ENCODE measurements at regions not wholly inside any gene's neighbourhood (a gene's known extent, or its start where the extent isn't known, plus 50 kb on each side); places are given as distances from the start of the nearest gene placed in this dataset.
A peak's percentile ranks its signal among the peaks of the same experiment; 100 is the strongest.
"Not testable (repeated sequence)": the region's sequence is repeated elsewhere in the genome, so short reads cannot be mapped to it uniquely, and the experiment has no call there.

DNA sequence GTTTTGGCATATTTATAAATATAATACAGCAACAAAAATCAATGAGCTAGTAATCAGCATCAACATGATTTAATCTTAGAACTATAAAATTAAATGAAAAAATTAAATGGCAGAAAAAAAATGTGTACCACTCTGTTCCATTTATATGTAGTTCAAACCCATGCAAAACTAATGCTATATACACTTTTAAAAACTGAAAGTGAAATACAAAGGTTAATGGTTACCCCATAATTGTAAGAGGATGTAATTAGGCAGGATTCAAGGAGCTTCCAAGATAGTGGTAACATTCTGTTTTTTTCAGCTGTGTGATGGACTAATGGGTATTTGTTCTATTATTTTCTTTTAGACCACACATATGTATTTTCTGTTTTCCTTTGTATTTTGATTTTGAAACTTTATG, 492.1 kb downstream of the UTRN start:
- H3K4me1 ChIP-seq (replicated peaks in 1 of 2): no peaks in the 10 kb centered on the region
- no peak for ATAC-seq (replicated peaks in 6 of 8)
- H3K27ac ChIP-seq: no peak overlapping the region
- in situ Hi-C loops (cut with MboI; ENCODE audit: low pct_unique_long_range_greater_than_20kb in 2 of 9, low sequenced_read_pairs in 9 of 9, unreplicated experiment in 9 of 9): no loop called here
- no peak overlapping the region for H3K4me3 ChIP-seq

DNA sequence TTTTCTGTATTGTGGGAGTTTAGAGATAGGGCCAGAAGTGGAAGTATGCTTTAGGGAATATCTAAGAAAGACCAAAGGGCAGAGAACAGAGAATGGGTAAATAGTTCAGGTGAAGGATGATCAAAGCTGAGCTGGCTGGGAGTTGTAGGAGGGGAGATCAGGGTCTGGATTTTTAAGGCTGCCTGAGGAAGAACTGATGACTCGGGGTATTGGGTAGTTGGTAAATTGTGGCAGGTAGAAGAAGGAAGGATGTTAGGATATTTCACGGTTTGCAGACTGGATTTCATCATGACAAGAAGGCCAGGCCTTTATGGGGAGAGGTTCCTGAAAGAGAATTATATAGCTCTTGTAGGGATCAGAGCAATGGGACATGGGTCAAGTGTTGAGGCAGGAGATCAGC, 492.9 kb downstream of the UTRN start:
- 62 to 100% (median 94%) methylated on average over 1 to 2 of the region's 2 CpGs; no CpG with 5 or more reads in 6 of the 10 experiments for WGBS, 10 experiments
- in situ Hi-C loops (cut with MboI; ENCODE audit: low pct_unique_long_range_greater_than_20kb in 2 of 9, low sequenced_read_pairs in 9 of 9, unreplicated experiment in 9 of 9): no loop called here
- Histone ChIP-seq H3K27ac (no peak overlapping the region), H3K4me3 (no peak overlapping the region), H3K4me1 (replicated peaks in 1 of 2) (no peaks in the 10 kb centered on the region)
- ATAC-seq (replicated peaks in 6 of 8): no peak

- Histone ChIP-seq H3K27ac (no peak overlapping the region), H3K4me1 (replicated peaks in 1 of 2) (no peaks in the 10 kb centered on the region), H3K4me3 (no peak overlapping the region)
- in situ Hi-C loops (cut with MboI; ENCODE audit: low pct_unique_long_range_greater_than_20kb in 2 of 9, low sequenced_read_pairs in 9 of 9, unreplicated experiment in 9 of 9): no loop called here
- 60 to 100% (median 92%) methylated on average over 1 of the region's 1 CpG; no CpG with 5 or more reads in 2 of the 10 experiments for WGBS, 10 experiments
- ATAC-seq (replicated peaks in 6 of 8): peak in 3 of 8 experiments; percentile 37 to 90 (median 82)
These were observed 493.8 kb downstream of the UTRN start for GRCh38 chr6:144778773-144779492.

- Histone ChIP-seq H3K4me1 (replicated peaks in 1 of 2) (peaks cover 0 to 6% of the 10 kb centered on the region in 2 donors), H3K27ac (no peak overlapping the region), H3K4me3 (no peak overlapping the region)
- 80 to 100% (median 92%) methylated on average over 1 to 3 of the region's 3 CpGs; no CpG with 5 or more reads in 1 of the 10 experiments for WGBS, 10 experiments
- in situ Hi-C loops (cut with MboI; ENCODE audit: low pct_unique_long_range_greater_than_20kb in 2 of 9, low sequenced_read_pairs in 9 of 9, unreplicated experiment in 9 of 9): no loop called here
- no peak for ATAC-seq (replicated peaks in 6 of 8)
These were observed 496.7 kb downstream of the UTRN start for GRCh38 chr6:144781836-144782235.

- Histone ChIP-seq H3K4me1 (replicated peaks in 1 of 2) (peaks cover 0 to 7% of the 10 kb centered on the region in 2 donors), H3K27ac (no peak overlapping the region), H3K4me3 (no peak overlapping the region)
- WGBS, 10 experiments: 77 to 100% (median 98%) methylated on average over 1 to 6 of the region's 6 CpGs
- in situ Hi-C loops (cut with MboI; ENCODE audit: low pct_unique_long_range_greater_than_20kb in 2 of 9, low sequenced_read_pairs in 9 of 9, unreplicated experiment in 9 of 9): no loop called here
- ATAC-seq (replicated peaks in 6 of 8): no peak
These were observed 497.5 kb downstream of the UTRN start for GRCh38 chr6:144782634-144783033.

DNA sequence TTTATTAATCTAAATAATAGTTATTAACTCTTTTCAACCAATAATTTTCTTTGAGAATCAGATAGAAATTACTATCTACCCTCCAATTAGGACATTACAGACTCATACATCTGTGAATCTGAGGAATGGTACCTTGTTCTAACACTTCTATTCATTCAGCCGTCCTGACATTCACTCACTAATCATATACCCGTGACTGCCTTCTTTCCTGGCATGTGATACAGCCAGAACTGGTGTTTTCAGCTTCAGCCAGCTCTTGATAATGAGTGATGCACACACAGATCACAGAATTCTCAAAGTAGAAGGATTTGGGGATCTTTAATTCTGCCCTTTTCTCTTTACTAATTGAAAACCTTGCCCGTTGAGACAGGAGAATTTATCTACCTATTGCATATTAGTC, 499.9 kb downstream of the UTRN start:
- Histone ChIP-seq H3K4me1 (replicated peaks in 1 of 2) (peaks cover 0 to 7% of the 10 kb centered on the region in 2 donors), H3K4me3 (no peak overlapping the region), H3K27ac (no peak overlapping the region)
- WGBS, 10 experiments: 50 to 100% (median 92%) methylated on average over 1 to 3 of the region's 3 CpGs; no CpG with 5 or more reads in 2 of the 10 experiments
- in situ Hi-C loops (cut with MboI; ENCODE audit: low pct_unique_long_range_greater_than_20kb in 2 of 9, low sequenced_read_pairs in 9 of 9, unreplicated experiment in 9 of 9): no loop called here
- ATAC-seq (replicated peaks in 6 of 8): no peak

DNA sequence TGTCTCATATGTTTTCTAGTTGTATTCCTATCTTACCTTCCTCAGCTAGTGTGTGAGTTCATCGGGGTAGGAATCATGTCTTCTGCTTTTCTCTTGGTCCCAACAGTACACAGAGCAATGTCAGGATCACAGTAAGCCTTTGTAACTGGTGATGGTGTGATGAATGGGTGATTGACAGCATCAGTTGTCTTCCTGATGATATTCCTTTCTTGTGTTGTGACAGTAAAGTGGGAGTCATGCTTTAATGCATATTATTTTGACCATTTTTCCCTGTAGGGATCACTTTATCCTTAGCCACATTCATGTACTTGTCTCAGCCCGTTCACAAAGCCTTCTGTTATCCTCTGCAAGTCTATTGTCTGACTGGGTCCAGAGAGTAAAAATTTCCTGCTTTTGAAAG, 501.7 kb downstream of the UTRN start:
- WGBS, 10 experiments: 79 to 100% (median 80%) methylated on average over 1 to 2 of the region's 2 CpGs; no CpG with 5 or more reads in 2 of the 10 experiments
- in situ Hi-C loops (cut with MboI; ENCODE audit: low pct_unique_long_range_greater_than_20kb in 2 of 9, low sequenced_read_pairs in 9 of 9, unreplicated experiment in 9 of 9): no loop called here
- Histone ChIP-seq H3K4me3 (no peak overlapping the region), H3K27ac (no peak overlapping the region), H3K4me1 (replicated peaks in 1 of 2) (peaks cover 0 to 7% of the 10 kb centered on the region in 2 donors)
- peak in 1 of 8 experiments; percentile 17 for ATAC-seq (replicated peaks in 6 of 8)

GRCh38 chr6:144793744-144794143, 508.6 kb downstream of the UTRN start:
- ATAC-seq (replicated peaks in 6 of 8): no peak
- in situ Hi-C loops (cut with MboI; ENCODE audit: low pct_unique_long_range_greater_than_20kb in 2 of 9, low sequenced_read_pairs in 9 of 9, unreplicated experiment in 9 of 9): no loop called here
- H3K27ac ChIP-seq: no peak overlapping the region
- no peaks in the 10 kb centered on the region for H3K4me1 ChIP-seq (replicated peaks in 1 of 2)
- 65 to 100% (median 90%) methylated on average over 1 to 4 of the region's 4 CpGs; no CpG with 5 or more reads in 2 of the 10 experiments for WGBS, 10 experiments
- H3K4me3 ChIP-seq: no peak overlapping the region

DNA sequence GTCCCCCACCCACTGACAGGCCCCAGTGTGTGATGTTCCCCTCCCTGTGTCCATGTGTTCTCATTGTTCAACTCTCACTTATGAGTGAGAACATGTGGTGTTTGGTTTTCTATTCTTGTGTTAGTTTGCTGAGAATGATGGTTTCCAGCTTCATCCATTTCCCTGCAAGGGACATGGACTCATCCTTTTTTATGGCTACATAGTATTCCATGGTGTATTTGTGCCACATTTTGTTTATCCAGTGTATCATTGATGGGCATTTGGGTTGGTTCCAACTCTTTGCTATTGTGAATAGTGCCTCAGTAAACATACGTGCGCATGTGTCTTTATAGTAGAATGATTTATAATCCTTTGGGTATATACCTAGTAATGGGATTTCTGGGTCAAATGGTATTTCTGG, 509.9 kb downstream of the UTRN start:
- H3K4me3 ChIP-seq; H3K4me1 ChIP-seq (replicated peaks in 1 of 2); ATAC-seq (replicated peaks in 6 of 8); in situ Hi-C loops (cut with MboI; ENCODE audit: low pct_unique_long_range_greater_than_20kb in 2 of 9, low sequenced_read_pairs in 9 of 9, unreplicated experiment in 9 of 9); H3K27ac ChIP-seq: not testable (repeated sequence)
- 86 to 100% (median 100%) methylated on average over 1 to 2 of the region's 2 CpGs; no CpG with 5 or more reads in 6 of the 10 experiments for WGBS, 10 experiments

DNA sequence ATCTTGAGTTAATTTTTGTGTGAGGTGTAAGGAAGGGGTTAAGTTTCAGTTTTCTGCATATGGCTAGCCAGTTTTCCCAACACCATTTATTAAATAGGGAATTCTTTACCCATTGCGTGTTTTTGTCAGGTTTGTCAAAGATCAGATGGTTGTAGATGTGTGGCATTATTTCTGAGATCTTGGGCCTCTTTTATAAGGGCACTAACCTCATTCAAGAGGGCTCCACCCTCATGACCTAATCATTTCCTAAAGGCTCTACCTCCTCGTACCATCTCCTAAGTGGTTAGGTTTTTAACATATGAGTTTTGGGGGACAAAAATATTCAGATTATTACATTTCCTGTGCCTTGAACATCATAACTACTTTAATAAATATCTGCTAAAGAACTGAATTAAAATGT, 510.9 kb downstream of the UTRN start:
- Histone ChIP-seq H3K27ac (no peak overlapping the region), H3K4me1 (replicated peaks in 1 of 2) (no peaks in the 10 kb centered on the region), H3K4me3 (no peak overlapping the region)
- WGBS, 10 experiments: 60 to 100% (median 91%) methylated on average over 1 to 2 of the region's 2 CpGs; no CpG with 5 or more reads in 2 of the 10 experiments
- no peak for ATAC-seq (replicated peaks in 6 of 8)
- in situ Hi-C loops (cut with MboI; ENCODE audit: low pct_unique_long_range_greater_than_20kb in 2 of 9, low sequenced_read_pairs in 9 of 9, unreplicated experiment in 9 of 9): no loop called here

DNA sequence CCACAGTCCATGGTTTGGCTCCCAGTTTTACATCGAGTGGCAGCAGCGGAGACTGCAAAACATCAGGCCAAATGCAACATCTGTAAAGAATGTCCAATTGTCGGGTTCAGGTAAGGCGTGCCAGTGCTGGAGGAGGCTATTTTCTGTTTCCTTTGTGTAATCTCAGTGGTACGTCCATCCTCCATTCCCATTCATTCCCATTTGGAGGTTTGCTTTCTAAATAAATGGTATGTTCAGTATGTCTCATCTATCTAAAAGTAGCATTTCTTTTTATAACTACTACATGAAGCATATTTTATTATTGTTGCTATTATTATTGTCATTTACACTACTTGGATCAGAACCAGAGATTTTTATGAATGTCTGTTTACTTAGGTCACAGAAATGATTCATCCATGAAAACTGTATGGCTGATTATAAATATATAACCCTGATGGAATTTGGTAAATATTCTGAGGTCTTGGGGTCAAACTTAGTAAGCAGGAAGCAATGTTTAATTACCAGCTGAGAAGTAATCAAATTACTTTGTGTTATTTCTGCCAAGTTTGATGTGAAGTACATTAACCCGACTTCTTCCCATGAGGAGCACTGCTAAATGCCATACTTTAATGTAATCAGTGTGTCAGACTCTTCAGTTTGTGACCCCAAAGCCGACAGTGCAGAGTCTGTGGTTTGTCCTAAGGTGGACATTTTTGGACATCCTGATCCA, 512.9 kb downstream of the UTRN start:
- in situ Hi-C loops (cut with MboI; ENCODE audit: low pct_unique_long_range_greater_than_20kb in 2 of 9, low sequenced_read_pairs in 9 of 9, unreplicated experiment in 9 of 9): no loop called here

DNA sequence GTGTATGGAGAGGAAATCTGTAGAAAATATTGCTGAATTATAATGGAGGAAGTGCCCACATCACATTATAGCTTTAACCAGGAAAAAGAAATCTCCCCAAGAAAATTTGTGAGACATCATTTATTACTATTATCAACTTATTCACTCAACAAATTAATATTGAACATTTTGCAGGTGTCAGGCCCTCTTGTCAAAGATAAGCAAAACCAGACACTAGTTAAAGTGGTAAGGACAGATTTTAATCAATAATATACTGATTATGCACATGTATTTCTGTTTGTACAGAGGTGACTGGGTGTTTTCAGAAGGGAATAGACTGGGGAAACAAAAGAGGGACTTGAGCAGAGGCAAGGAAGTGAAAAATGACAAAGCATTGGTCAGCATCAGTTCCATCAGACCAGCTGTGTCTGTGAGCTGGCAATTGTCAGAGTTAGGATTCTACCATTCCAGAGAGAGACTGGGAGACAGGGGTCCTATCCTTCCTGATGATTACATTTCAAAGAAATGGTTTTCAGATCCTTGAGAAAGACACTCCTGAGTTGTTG, 519.2 kb downstream of the UTRN start:
- no peak overlapping the region for H3K27ac ChIP-seq
- ATAC-seq (replicated peaks in 6 of 8): peak in 1 of 8 experiments; percentile 14
- in situ Hi-C loops (cut with MboI; ENCODE audit: low pct_unique_long_range_greater_than_20kb in 2 of 9, low sequenced_read_pairs in 9 of 9, unreplicated experiment in 9 of 9): no loop called here

More for the DNA sequence above, 512.9 kb downstream of the UTRN start:
- ATAC-seq (replicated peaks in 6 of 8): no peak
- Histone ChIP-seq H3K4me1 (replicated peaks in 1 of 2) (no peaks in the 10 kb centered on the region), H3K4me3 (no peak overlapping the region), H3K27ac (no peak overlapping the region)
- WGBS, 10 experiments: 60 to 100% (median 93%) methylated on average over 3 to 7 of the region's 7 CpGs

GRCh38 chr6:144805049-144805448, 519.9 kb downstream of the UTRN start:
- Histone ChIP-seq H3K4me1 (replicated peaks in 1 of 2) (peaks cover 0 to 6% of the 10 kb centered on the region in 2 donors), H3K27ac (no peak overlapping the region), H3K4me3 (no peak overlapping the region)
- no peak for ATAC-seq (replicated peaks in 6 of 8)
- in situ Hi-C loops (cut with MboI; ENCODE audit: low pct_unique_long_range_greater_than_20kb in 2 of 9, low sequenced_read_pairs in 9 of 9, unreplicated experiment in 9 of 9): no loop called here
- 82 to 100% (median 86%) methylated on average over 1 of the region's 1 CpG; no CpG with 5 or more reads in 1 of the 10 experiments for WGBS, 10 experiments

More for the DNA sequence above, 519.2 kb downstream of the UTRN start:
- Histone ChIP-seq H3K4me1 (replicated peaks in 1 of 2) (peaks cover 0 to 6% of the 10 kb centered on the region in 2 donors), H3K4me3 (no peak overlapping the region)

Measured in motor neuron (in vitro differentiated cells).